NCI-H345 treated with DMSO at 0.1 percent for 48 hours (cell line): ENCODE measurements at regions not wholly inside any gene's neighbourhood (a gene's known extent, or its start where the extent isn't known, plus 50 kb on each side); places are given as distances from the start of the nearest gene placed in this dataset.

Experiments used
- DNase-seq: peaks from one replicate; lab custom pipeline; 2025; ENCODE audit not compliant: unreplicated experiment; lab: John Stamatoyannopoulos, UW

GRCh38 chr20:56868746-56869145 is 239.6 kb downstream of the TFAP2C start:
- DNase-seq = no peak

DNA sequence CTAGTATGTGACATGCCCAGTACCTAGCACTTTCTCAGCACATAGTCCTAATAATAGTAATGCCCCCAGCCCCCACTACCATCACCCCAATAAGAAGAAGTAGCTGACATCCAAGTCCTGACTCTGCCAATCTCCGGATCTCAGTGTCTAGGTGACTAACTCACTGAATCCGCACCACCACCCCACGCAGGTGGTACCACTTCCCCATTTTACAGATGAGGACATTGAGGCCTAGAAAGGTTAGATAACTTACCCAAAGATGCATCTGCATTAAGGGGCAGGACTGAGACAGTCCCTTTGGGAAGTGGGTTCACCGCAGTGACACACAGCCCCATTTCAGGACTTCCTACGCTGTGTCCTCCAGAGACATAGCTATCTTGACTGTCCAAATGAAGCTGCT is 241.2 kb downstream of the TFAP2C start:
- no peak for DNase-seq

DNA sequence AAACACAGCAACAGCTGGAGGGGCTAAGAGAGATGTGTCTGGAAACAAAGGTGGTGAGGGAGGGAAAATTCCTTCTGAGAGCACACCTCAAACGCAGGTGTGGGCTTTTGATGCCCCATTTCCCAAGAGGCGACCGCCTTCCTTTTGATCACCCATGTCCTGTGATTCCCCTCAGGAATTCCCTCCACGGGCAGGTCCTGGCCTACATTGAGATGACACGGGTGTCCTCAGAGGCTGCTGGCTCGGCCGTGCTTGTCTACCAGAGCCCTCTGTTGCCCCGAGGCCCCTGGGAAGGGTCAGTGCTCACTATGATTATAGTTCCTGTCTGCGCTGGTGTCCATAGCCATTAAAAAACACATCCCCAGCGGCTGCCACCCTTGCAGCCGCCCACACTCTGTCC is 242.6 kb downstream of the TFAP2C start:
- DNase-seq = no peak

GRCh38 chr20:56872620-56873458 is 243.7 kb downstream of the TFAP2C start:
- no peak for DNase-seq

DNA sequence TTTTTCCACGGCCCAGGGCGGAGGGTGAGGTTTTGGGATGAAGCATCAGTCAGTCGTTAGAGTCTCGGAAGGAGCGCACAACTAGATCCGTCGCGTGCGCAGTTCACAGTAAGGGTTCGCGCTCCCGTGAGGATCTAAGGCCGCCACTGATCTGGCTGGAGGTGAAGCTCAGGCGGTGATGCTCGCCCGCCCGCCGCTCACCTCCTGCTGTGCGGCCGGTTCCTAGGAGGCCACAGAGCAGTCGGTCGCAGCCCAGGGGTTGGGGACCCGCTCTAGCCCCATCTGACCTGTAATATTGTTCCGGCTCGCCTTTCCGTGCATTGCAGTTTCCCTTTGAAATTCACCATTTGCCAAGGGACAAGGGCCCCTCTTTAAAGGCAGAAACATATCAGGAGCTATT is 244.7 kb downstream of the TFAP2C start:
- no peak for DNase-seq

- no peak for DNase-seq
Observed at GRCh38 chr20:56875052-56875659, 246.1 kb downstream of the TFAP2C start.

- DNase-seq = no peak
Observed at GRCh38 chr20:56875803-56876202, 246.7 kb downstream of the TFAP2C start.

GRCh38 chr20:56885521-56885920 is 256.4 kb downstream of the TFAP2C start:
- DNase-seq = no peak

DNA sequence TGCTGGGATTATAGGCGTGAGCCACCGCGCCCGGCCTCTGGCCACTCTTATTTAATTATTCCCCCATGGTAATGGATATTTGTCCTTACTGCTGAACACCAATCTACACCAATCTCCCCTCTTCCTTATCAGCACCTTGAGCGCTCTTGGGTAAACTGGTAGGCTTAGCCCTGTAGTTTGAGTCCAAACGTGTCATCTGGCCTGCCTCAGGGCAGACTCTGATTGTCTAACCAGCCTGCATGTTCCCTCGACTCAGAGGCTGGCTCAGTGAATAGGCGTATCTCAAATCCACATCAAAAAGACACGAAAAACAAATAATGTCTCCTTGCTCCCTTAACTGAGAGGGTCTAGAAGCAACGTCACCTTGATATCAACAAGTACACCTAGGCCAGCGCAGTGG is 260.9 kb downstream of the TFAP2C start:
- no peak for DNase-seq

DNA sequence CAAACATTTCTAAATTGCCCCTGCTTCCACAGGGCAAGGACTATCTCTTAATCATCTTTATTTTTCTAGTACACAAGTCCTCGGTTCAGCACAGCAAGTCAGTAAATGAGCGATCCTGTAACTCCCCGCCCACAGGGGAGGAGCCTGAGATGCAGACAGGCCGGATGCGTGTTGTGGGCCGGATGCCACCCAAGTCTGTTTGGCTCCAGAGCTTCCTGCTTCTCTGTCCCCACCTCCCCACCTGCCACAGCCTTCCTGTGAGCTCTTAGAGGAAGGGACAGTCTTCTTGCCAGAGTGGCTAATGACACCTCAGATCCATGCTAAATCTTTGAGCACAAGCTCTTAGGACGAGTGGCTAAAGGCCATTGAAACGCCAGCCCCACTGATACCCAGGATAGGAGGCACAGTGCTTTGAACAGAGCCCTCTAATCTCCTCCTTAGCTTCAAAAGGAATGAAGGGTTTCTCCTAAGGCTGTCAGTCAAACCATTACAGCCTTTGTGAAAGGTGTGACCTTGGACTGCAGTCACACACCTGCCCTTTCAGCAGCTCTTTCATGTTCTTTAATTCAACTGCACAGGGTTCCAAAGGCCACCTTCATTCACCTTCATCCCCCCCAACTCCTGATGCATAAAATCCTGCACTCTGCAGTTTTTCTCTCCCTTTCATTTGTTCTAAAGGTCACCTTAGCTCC is 264.3 kb downstream of the TFAP2C start:
- no peak for DNase-seq

- no peak for DNase-seq
Observed at GRCh38 chr20:56896447-56896846, 267.3 kb downstream of the TFAP2C start.

DNA sequence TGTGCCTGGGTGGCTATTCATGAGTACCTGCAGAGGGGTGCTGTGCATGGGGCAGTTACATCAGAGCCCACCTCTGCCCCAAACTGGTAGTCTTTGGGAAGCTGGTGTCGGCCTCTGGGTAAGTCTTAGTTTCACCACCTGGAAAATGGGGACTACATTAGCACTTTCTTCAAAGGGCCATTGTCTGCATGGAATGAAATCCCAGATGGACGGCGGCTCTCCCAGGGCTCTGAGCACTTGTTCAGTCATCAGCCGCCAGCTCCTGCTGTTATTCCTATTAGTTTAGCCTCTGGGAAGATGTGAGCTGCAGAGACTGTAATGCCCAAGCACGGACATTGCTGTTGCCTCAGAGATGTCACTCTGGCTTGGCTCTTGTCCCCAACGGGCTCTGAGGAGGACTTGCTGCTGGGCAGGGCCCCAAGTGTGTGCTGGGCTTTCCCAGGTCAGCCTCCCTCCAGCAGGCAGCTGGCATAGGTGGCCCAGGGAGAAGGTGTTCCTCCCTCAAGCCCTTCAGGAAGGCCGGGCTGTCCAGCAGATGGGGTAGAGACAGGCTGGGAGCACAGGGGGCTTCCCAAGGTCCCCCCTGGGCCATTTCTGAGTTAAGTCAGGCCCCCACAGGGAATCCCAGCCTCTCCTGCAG is 268.3 kb downstream of the TFAP2C start:
- no peak for DNase-seq

DNA sequence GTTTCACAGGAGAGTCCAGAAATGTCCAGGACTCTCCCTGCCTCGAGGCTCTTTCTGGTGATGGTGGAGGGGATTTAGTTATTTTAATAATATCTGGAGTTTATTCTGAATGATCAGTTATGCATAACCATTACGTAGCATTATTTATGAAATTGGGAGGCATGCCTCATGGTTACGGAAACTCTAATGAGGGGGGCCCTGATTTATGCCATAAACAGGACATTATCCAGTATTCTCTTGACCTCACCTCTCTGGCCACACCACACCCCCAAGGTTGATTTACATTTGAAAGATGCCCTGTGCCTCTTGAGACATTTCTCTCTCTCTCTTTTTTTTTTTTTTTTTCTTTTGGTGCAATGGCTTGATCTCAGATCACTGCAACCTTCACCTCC is 268.8 kb downstream of the TFAP2C start:
- no peak for DNase-seq

- DNase-seq = no peak
Observed at GRCh38 chr20:56899506-56899905, 270.4 kb downstream of the TFAP2C start.

DNA sequence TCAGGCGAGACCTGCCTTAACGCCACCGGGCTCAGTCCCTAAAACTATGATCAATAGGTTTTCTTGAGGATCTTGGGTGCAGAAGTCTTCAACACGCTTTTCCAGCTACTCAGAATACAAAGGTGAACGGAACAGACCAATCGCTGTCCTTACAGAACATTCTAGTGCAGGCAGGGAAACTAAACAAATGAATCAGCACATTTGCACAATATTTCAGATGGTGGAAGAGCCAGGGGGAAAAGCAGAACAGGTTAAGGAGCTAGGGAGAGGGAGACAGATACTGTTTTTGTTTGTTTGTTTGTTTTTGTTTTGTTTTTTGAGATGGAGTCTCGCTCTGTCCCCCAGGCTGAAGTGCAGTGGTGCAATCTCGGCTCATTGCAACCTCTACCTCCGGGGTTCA is 271.1 kb downstream of the TFAP2C start:
- no peak for DNase-seq

DNA sequence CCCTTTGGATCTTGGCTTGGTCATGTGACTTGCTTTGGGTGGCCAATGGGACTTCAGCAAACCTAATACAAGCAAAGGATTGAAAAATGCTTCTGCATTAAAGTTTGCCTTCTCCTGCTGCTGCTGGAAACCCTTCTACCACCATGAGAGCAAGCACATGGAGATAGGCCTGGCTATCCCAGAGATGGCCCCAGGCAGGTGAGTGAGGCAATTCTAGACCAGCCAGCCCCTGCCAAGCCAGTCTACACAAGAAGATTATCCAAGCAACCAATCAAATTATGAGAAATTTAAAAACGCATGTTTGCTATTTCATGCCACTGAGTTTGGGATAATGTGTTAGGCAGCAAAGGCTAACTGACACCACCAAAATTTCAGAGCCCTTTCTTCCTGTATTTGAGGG is 274.3 kb downstream of the TFAP2C start:
- no peak for DNase-seq

DNA sequence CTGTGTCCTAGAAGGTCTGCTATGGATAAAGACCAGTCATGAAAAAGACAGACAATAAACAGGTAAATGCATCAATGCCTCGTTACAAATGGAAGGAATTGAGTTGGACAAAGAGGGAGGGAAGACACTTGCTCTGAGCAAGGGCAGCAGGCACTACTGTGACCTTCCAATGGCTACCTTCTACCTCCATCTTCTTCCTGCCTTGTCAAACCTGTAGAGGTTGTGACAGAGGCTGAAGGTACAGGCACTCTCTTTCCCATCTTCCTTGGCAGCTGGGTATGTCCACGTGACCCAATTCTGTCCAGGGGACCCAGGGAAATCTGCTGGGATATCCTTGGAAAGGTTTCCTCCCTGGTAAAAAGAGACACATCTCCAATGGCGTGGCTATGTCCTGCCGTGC is 274.8 kb downstream of the TFAP2C start:
- DNase-seq = no peak

GRCh38 chr20:56909918-56910714 is 281.0 kb downstream of the TFAP2C start:
- DNase-seq = no peak

- DNase-seq = no peak
Observed at GRCh38 chr20:56911946-56912345, 282.8 kb downstream of the TFAP2C start.

GRCh38 chr20:56914532-56914931 is 285.4 kb downstream of the TFAP2C start:
- DNase-seq = no peak

DNA sequence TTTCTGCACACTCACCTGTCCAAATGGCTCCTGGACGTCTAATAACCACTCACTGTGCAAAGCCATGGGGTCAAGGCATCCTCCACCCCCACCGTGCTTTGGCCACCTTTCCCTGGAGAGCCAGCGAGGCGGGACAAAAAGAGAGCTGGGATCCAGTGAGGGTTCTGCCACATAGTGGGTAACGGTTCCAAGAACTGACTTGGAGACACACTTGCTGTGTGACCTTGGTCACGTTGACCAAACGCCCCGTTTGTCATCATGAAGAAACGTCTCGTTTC is 287.2 kb downstream of the TFAP2C start:
- DNase-seq = no peak
